Panc1 (cell line): ENCODE measurements at regions not wholly inside any gene's neighbourhood (a gene's known extent, or its start where the extent isn't known, plus 50 kb on each side); places are given as distances from the start of the nearest gene placed in this dataset.

Experiments
- ATAC-seq: fragments of 200-7000 bp; cut with Tn5 transposase; 2 replicates; pipeline ENCODE4 v1.9.1; 2020; ENCODE audit warnings: mild to moderate bottlenecking, moderate library complexity
- BruUV-seq: library from RNA; stranded (reverse); fragments of 400-500 nt; replicated peaks from 2 replicates; lab custom pipeline; 2021; lab: Mats Ljungman, UMichigan
- CTCF ChIA-PET: fragments of 300-600 bp; sonication (Branson Sonifier 250); formaldehyde crosslinking; loops from one replicate; lab custom pipeline; 2022; ENCODE audit warnings: antibody characterized with exemption; lab: Charles Lee
- POLR2A ChIA-PET: fragments of 300-600 bp; sonication (Branson Sonifier 250); formaldehyde crosslinking; loops from one replicate; lab custom pipeline; 2022; ENCODE audit warnings: antibody characterized with exemption; lab: Charles Lee
- DNase-seq: peaks from one replicate; pipeline ENCODE4 v3.0.0-alpha.2; 2010; ENCODE audit warnings: low read depth, low spot score
- H3K27ac ChIP-seq: 2 replicates; pipeline ENCODE4 v1.5.1; 2011; ENCODE audit warnings: mild to moderate bottlenecking, low read length, inconsistent platforms
- H3K27me3 ChIP-seq: fragments of 200-500 bp; sonication (Bioruptor generic); 2 replicates; pipeline ENCODE4 v1.6.0; 2014; ENCODE audit warnings: low read length, inconsistent platforms; ENCODE audit not compliant: control insufficient read depth, insufficient read depth
- H3K36me3 ChIP-seq: fragments of 200-500 bp; sonication (Bioruptor generic); 2 replicates; pipeline ENCODE4 v1.5.1; 2014; ENCODE audit warnings: inconsistent platforms, mild to moderate bottlenecking, low read length, moderate library complexity; ENCODE audit not compliant: control insufficient read depth, insufficient read depth
- H3K4me1 ChIP-seq: 2 replicates; pipeline ENCODE4 v1.5.1; 2011; ENCODE audit warnings: inconsistent platforms, mild to moderate bottlenecking, low read length, moderate library complexity; ENCODE audit not compliant: control insufficient read depth, insufficient read depth
- H3K4me3 ChIP-seq, 2 experiments: 2 replicates each; pipeline ENCODE4 v1.5.1; 2011 to 2012; ENCODE audit warnings: low read depth in 2 of 2, low read length in 2 of 2, mild to moderate bottlenecking in 2 of 2, inconsistent platforms in 1 of 2, moderate library complexity in 1 of 2
- H3K9me3 ChIP-seq: fragments of 200-500 bp; sonication (Bioruptor generic); 2 replicates; pipeline ENCODE4 v1.5.1; 2014; ENCODE audit warnings: low read depth, mild to moderate bottlenecking, inconsistent platforms, low read length, moderate library complexity; ENCODE audit not compliant: control insufficient read depth, insufficient read depth
- CTCF ChIP-seq: fragments of 450-650 bp; IDR thresholded peaks from 2 replicates; pipeline ENCODE4 v1.5.1; 2017; ENCODE audit warnings: mild to moderate bottlenecking
- POLR2AphosphoS5 ChIP-seq: IDR thresholded peaks from 2 replicates; pipeline ENCODE4 v1.6.1; 2012; ENCODE audit warnings: mild to moderate bottlenecking, low read depth, low read length, moderate library complexity
- REST ChIP-seq, 2 experiments: IDR thresholded peaks; 2 replicates each; pipeline ENCODE4 v1.6.1; 2011 to 2012; ENCODE audit warnings: low read depth in 2 of 2, control low read depth in 1 of 2, low read length in 1 of 2, mild to moderate bottlenecking in 1 of 2, moderate library complexity in 1 of 2; ENCODE audit not compliant: insufficient read depth in 1 of 2
- SIN3A ChIP-seq: IDR thresholded peaks from 2 replicates; pipeline ENCODE4 v1.6.1; 2012; ENCODE audit warnings: low read depth, mild to moderate bottlenecking, low read length, moderate library complexity, borderline replicate concordance; ENCODE audit not compliant: insufficient read depth
- TCF7L2 ChIP-seq: IDR thresholded peaks from 2 replicates; pipeline ENCODE4 v1.6.1; 2011; ENCODE audit warnings: mild to moderate bottlenecking, low read depth, low read length, inconsistent platforms
- in situ Hi-C: cut with HindIII; loops from 2 replicates; pipeline ENCODE4 v1.10.0; 2016; ENCODE audit warnings: low sequenced_read_pairs, low pct_unique_long_range_greater_than_20kb
- intact Hi-C: fragments of 100-400 bp; cut with micrococcal nuclease; formaldehyde crosslinking; loops from one replicate; pipeline ENCODE4 v1.10.0; 2022; ENCODE audit not compliant: unreplicated experiment

- no TSS peak for BruUV-seq
- no peak for ATAC-seq
- POLR2A ChIA-PET: no interaction called here
Measured at GRCh38 chr13:70206671-70207070, 98.4 kb upstream of the KLHL1 start.

GRCh38 chr13:70203661-70204229 lies 95.5 kb upstream of the KLHL1 start:
- Histone ChIP-seq H3K4me1 (no peaks in the 10 kb centered on the region), H3K9me3 (no peaks in the 10 kb centered on the region), H3K27ac (no peak overlapping the region), H3K27me3 (no peaks in the 10 kb centered on the region), H3K4me3 (no peak overlapping the region), H3K36me3 (no peaks in the 10 kb centered on the region)
- TF ChIP-seq SIN3A: no peak
- TF ChIP-seq POLR2AphosphoS5: no peak
- TF ChIP-seq REST (IDR thresholded peaks at IDR 0.05; ENCODE audit: insufficient read depth in 1 of 2, low read depth in 2 of 2, low read length in 1 of 2): no peak
- no peak for TF ChIP-seq CTCF
- TF ChIP-seq TCF7L2: no peak
- ATAC-seq: no peak
- POLR2A ChIA-PET: no interaction called here
- CTCF ChIA-PET: no interaction called here
- no TSS peak for BruUV-seq
- no peak for DNase-seq
- in situ Hi-C loops (no loop called here), intact Hi-C loops (no loop called here)

More at GRCh38 chr13:70206671-70207070, 98.4 kb upstream of the KLHL1 start:
- CTCF ChIA-PET: no interaction called here
- no peaks in the 10 kb centered on the region for H3K4me1 ChIP-seq
- H3K4me3 ChIP-seq: no peak overlapping the region
- no peak for TF ChIP-seq SIN3A
- TF ChIP-seq POLR2AphosphoS5: no peak
- no peak for TF ChIP-seq TCF7L2
- TF ChIP-seq REST (IDR thresholded peaks at IDR 0.05; ENCODE audit: insufficient read depth in 1 of 2, low read depth in 2 of 2, low read length in 1 of 2): no peak
- no peak for TF ChIP-seq CTCF
- no peak overlapping the region for H3K27ac ChIP-seq
- no peak for DNase-seq
- H3K9me3 ChIP-seq: no peaks in the 10 kb centered on the region
- intact Hi-C loops: no loop called here
- H3K36me3 ChIP-seq: no peaks in the 10 kb centered on the region
- no peaks in the 10 kb centered on the region for H3K27me3 ChIP-seq
- in situ Hi-C loops: no loop called here
